Large intestine (tissue), 3 donors: ENCODE measurements at regions not wholly inside any gene's neighbourhood (a gene's known extent, or its start where the extent isn't known, plus 50 kb on each side); places are given as distances from the start of the nearest gene placed in this dataset.
"Not testable (repeated sequence)": the region's sequence is repeated elsewhere in the genome, so short reads cannot be mapped to it uniquely, and the experiment has no call there.

Experiments
- DNase-seq, 2 donors: peaks; one replicate each; pipeline versions ENCODE4 v3.0.0 to v3.0.0-alpha.2; 2013
- H3K27ac ChIP-seq: one replicate; pipeline ENCODE4 v1.5.1; 2013; ENCODE audit warnings: low read length
- H3K27me3 ChIP-seq: 2 replicates; pipeline ENCODE4 v1.6.1; 2013; ENCODE audit warnings: low read length; ENCODE audit not compliant: control insufficient read depth, insufficient read depth
- H3K36me3 ChIP-seq: 2 replicates; pipeline ENCODE4 v1.6.1; 2013; ENCODE audit warnings: low read length; ENCODE audit not compliant: control insufficient read depth, insufficient read depth
- H3K4me1 ChIP-seq: one replicate; pipeline ENCODE4 v1.6.1; 2013; ENCODE audit warnings: low read length; ENCODE audit not compliant: control insufficient read depth, insufficient read depth
- H3K4me3 ChIP-seq: one replicate; pipeline ENCODE4 v1.5.1; 2013; ENCODE audit warnings: low read length
- H3K9me3 ChIP-seq: one replicate; pipeline ENCODE4 v1.6.1; 2013; ENCODE audit warnings: mild to moderate bottlenecking, low read depth, low read length, moderate library complexity; ENCODE audit not compliant: control insufficient read depth
- WGBS: methylation state at CpG from one replicate; pipeline ENCODE4 v1.1.5; 2013; ENCODE audit warnings: low lambda C conversion rate; ENCODE audit not compliant: insufficient coverage; 5-methylcytosine and 5-hydroxymethylcytosine counted together

DNA sequence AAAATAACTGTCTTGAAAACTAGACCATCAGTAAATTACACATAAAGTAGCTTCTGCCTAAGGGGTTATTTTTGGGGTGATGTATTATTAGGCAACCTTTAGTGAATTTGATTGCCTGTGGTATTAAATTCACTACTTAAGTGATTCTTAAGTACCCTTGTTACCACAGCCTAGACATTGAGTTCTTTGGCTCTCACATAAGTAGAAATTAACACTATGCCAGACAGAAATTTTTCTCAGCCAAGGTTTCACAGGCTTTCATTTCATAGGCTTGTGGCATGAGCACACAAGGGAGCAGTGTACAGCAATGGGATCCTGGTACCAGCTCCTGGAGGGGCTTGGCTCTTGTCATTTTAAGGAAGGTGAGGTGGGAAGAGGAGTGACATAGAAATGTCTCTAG, 218.5 kb downstream of the AASDHPPT start:
- no peaks in the 10 kb centered on the region for H3K9me3 ChIP-seq
- no peak overlapping the region for H3K27ac ChIP-seq
- no peak for DNase-seq
- no peaks in the 10 kb centered on the region for H3K27me3 ChIP-seq
- peaks cover 4% of the 10 kb centered on the region for H3K4me1 ChIP-seq
- no peak overlapping the region for H3K4me3 ChIP-seq
- H3K36me3 ChIP-seq = no peaks in the 10 kb centered on the region

DNA sequence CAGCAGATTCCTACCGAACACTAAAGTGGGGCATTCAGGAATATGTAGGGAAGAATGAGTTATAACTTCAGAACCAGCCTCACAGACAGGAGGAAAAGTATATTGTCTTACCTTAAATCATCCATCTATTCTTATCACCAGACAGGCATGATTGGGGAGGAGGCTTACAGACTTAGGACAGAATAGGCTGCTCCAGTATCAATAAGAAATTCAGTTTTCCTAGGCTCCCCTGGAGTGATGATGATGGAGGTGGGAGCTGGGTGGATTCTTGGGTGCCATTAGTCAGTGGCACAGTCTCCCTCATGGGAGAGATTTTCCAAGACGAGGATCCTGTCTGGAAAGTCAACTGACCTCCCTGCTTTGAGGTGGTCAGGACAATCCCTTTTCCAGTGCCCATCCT, 225.0 kb downstream of the AASDHPPT start:
- Histone ChIP-seq H3K36me3 (no peaks in the 10 kb centered on the region), H3K4me3 (no peak overlapping the region), H3K9me3 (no peaks in the 10 kb centered on the region), H3K27ac (no peak overlapping the region), H3K27me3 (no peaks in the 10 kb centered on the region), H3K4me1 (no peaks in the 10 kb centered on the region)
- no peak for DNase-seq
- no CpG with 5 or more reads among the region's 2 CpGs for WGBS

- Histone ChIP-seq H3K36me3 (no peaks in the 10 kb centered on the region), H3K27me3 (no peaks in the 10 kb centered on the region), H3K4me3 (no peak overlapping the region), H3K9me3 (no peaks in the 10 kb centered on the region), H3K27ac (no peak overlapping the region), H3K4me1 (no peaks in the 10 kb centered on the region)
- no peak for DNase-seq
Observed at GRCh38 chr11:106304274-106304673, 226.8 kb downstream of the AASDHPPT start.

- Histone ChIP-seq H3K27me3 (no peaks in the 10 kb centered on the region), H3K4me1 (no peaks in the 10 kb centered on the region), H3K27ac (no peak overlapping the region), H3K36me3 (no peaks in the 10 kb centered on the region), H3K4me3 (no peak overlapping the region), H3K9me3 (no peaks in the 10 kb centered on the region)
- no CpG with 5 or more reads among the region's 1 CpG for WGBS
- DNase-seq = no peak
Observed at GRCh38 chr11:106305458-106305857, 228.0 kb downstream of the AASDHPPT start.

DNA sequence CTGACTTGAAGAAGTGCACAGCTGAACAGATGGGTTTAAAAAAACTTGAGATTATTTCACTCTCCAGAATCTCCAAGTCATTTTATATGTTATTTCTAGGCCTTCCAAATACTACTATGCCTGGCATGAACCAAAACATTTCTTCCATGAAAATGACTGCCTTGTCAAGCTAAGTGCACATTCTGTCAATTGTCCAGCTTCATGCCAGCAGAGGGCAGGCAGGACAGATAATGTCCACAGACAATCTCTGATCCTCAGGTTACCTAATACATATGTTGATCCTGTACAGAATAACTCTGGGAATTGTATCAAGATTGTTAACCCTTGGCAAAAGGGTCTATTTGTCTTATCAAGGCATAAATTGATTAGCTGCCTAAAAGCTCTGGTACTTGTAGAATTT, 229.5 kb downstream of the AASDHPPT start:
- DNase-seq = no peak
- Histone ChIP-seq H3K27ac (no peak overlapping the region), H3K9me3 (no peaks in the 10 kb centered on the region), H3K4me1 (no peaks in the 10 kb centered on the region), H3K36me3 (no peaks in the 10 kb centered on the region), H3K4me3 (no peak overlapping the region), H3K27me3 (no peaks in the 10 kb centered on the region)

GRCh38 chr11:106309070-106309684, 231.7 kb downstream of the AASDHPPT start:
- Histone ChIP-seq H3K27ac (no peak overlapping the region), H3K9me3 (no peaks in the 10 kb centered on the region), H3K4me1 (no peaks in the 10 kb centered on the region), H3K27me3 (no peaks in the 10 kb centered on the region), H3K4me3 (no peak overlapping the region), H3K36me3 (no peaks in the 10 kb centered on the region)
- DNase-seq = no peak
- WGBS = no CpG with 5 or more reads among the region's 2 CpGs

DNA sequence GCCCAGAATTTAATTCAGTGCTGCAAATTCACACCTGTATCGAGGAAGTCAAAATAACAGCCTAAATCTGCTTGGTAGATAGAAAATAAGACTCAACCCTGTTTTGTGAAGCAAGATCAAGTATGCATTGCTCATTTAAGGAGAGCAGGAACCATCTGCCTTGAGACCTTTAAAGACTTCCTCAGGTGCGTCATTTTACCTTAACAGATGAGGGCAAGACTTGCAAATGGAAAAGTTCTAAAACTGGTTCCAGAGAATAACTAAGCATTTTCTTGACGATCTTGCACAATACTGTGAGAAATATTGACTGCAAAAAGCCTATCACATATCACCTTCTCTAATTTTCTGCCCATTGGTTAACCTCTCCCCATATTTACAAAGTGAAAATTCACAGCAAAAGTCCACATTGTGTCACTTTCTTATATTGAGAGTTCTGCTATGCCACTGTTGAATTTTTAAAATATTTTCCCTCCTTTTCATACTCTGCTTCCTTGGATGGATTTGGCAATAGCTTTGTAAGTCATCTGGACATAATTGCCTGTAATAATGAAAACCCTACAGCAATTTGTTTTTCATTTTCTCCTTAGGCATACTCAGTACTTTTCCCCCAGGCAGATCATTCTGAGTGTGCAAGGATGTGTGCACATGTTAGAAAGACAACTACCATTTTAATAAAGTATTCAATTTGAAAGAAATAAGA, 234.2 kb downstream of the AASDHPPT start:
- Histone ChIP-seq H3K27me3 (no peaks in the 10 kb centered on the region), H3K9me3 (no peaks in the 10 kb centered on the region), H3K4me1 (no peaks in the 10 kb centered on the region), H3K4me3 (no peak overlapping the region), H3K27ac (no peak overlapping the region), H3K36me3 (no peaks in the 10 kb centered on the region)
- DNase-seq = no peak
- 100% methylated on average over 1 of the region's 3 CpGs for WGBS

DNA sequence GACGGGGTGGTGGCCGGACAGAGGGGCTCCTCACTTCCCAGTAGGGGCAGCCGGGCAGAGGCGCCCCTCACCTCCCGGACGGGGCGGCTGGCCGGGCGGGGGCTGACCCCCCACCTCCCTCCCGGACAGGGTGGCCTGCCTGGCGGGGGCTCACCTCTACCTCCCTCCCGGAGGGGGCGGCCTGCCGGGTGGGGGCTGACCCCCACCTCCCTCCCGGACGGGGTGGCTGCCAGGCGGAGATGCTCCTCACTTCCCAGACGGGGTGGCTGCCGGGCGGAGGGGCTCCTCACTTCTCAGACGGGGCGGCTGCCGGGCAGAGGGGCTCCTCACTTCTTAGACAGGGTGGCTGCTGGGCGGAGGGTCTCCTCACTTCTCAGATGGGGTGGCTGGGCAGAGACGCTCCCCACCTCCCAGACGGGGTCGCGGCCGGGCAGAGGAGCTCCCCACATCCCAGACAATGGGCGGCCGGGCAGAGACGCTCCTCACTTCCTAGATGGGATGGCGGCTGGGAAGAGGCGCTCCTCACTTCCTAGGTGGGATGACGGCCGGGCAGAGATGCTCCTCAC, 239.8 kb downstream of the AASDHPPT start:
- H3K27me3 ChIP-seq, H3K27ac ChIP-seq, H3K36me3 ChIP-seq, DNase-seq, H3K4me3 ChIP-seq, H3K4me1 ChIP-seq: not testable (repeated sequence)
- no CpG with 5 or more reads among the region's 36 CpGs for WGBS
- H3K9me3 ChIP-seq = peaks cover 20% of the 10 kb centered on the region

DNA sequence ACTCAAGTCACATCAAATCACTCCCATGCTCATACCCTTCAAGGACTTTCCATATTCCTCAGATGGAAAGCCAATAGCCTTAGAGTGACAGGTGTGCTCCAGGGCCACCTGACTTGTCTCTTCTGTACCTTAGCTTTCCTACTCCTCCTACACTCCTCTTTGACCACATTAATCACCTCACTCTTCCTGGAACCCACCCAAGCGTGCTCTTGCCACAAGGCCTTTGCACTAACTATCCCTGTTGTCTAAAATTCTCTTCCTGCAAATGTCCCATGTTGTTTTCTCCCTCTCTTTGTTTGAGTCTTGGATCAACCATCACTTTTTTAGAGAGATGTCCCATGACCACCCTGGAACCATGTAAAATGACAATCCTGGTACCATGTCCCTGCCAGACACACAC, 244.1 kb downstream of the AASDHPPT start:
- Histone ChIP-seq H3K4me3 (no peak overlapping the region), H3K9me3 (peaks cover 20% of the 10 kb centered on the region), H3K4me1 (no peaks in the 10 kb centered on the region), H3K36me3 (no peaks in the 10 kb centered on the region), H3K27me3 (no peaks in the 10 kb centered on the region), H3K27ac (no peak overlapping the region)
- no CpG with 5 or more reads among the region's 1 CpG for WGBS
- DNase-seq = no peak

- H3K36me3 ChIP-seq = no peaks in the 10 kb centered on the region
- no peak overlapping the region for H3K4me3 ChIP-seq
- no peaks in the 10 kb centered on the region for H3K4me1 ChIP-seq
- peaks cover 20% of the 10 kb centered on the region for H3K9me3 ChIP-seq
- 83% methylated on average over 1 of the region's 2 CpGs for WGBS
- no peaks in the 10 kb centered on the region for H3K27me3 ChIP-seq
- no peak for DNase-seq
- H3K27ac ChIP-seq = no peak overlapping the region
Observed at GRCh38 chr11:106322106-106322505, 244.6 kb downstream of the AASDHPPT start.

DNA sequence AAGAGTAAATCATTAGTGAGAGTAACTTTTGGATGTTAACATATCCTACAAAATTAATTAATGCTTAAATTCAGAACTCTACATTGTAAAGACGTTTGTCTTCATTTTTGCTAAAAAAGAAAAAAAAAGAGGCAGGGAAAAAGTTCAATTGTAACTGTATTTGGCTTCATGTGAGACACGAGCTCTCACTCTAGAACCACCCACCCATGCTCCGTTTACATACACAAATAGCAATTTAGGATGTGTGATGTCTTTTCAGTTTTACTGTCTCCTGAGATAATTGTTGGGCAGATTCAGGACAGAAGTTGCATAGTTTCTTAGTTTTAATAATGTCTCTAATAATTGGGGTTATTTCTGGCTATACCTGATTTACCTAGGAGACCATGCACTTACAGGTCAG, 248.6 kb downstream of the AASDHPPT start:
- DNase-seq = no peak
- no peaks in the 10 kb centered on the region for H3K27me3 ChIP-seq
- H3K4me1 ChIP-seq = no peaks in the 10 kb centered on the region
- H3K9me3 ChIP-seq = no peaks in the 10 kb centered on the region
- 100% methylated on average over 1 of the region's 3 CpGs for WGBS
- H3K36me3 ChIP-seq = no peaks in the 10 kb centered on the region
- H3K4me3 ChIP-seq = no peak overlapping the region
- H3K27ac ChIP-seq = no peak overlapping the region
